WTC11 (cell line): ENCODE measurements at regions not wholly inside any gene's neighbourhood (a gene's known extent, or its start where the extent isn't known, plus 50 kb on each side); places are given as distances from the start of the nearest gene placed in this dataset.

Source experiments
- ETV6 ChIP-seq: sonication (generic); formaldehyde crosslinking; IDR thresholded peaks from 2 replicates; pipeline ENCODE4 v1.8.1; 2022; ENCODE audit warnings: mild to moderate bottlenecking, missing genetic modification reagents
- FOXP1 ChIP-seq: sonication (generic); formaldehyde crosslinking; IDR thresholded peaks from 2 replicates; pipeline ENCODE4 v1.8.0; 2022; ENCODE audit warnings: missing genetic modification reagents, mild to moderate bottlenecking, moderate library complexity, borderline replicate concordance
- KAT7 ChIP-seq: sonication (generic); formaldehyde crosslinking; IDR thresholded peaks from 2 replicates; pipeline ENCODE4 v1.8.1; 2023; ENCODE audit warnings: missing genetic modification reagents, mild to moderate bottlenecking, borderline replicate concordance
- NFATC4 ChIP-seq: fragments of 250-450 bp; sonication (Bioruptor Pico); IDR thresholded peaks from 2 replicates; pipeline ENCODE4 v1.9.0; 2021; ENCODE audit warnings: mild to moderate bottlenecking
- ZNF317 ChIP-seq: sonication (generic); formaldehyde crosslinking; IDR thresholded peaks from 2 replicates; pipeline ENCODE4 v1.8.1; 2023; ENCODE audit warnings: low read depth, mild to moderate bottlenecking, moderate library complexity, missing genetic modification reagents, borderline replicate concordance
- ZNF423 ChIP-seq: fragments of 250-450 bp; sonication (Bioruptor Pico); IDR thresholded peaks from 2 replicates; pipeline ENCODE4 v2.1.2; 2022; ENCODE audit warnings: mild to moderate bottlenecking, moderate library complexity
- TF ChIP-seq, protein P1 (sequence below): fragments of 200-600 bp; IDR thresholded peaks from 2 replicates; pipeline ENCODE4 v1.8.0; 2022; ENCODE audit warnings: antibody characterized with exemption

DNA sequence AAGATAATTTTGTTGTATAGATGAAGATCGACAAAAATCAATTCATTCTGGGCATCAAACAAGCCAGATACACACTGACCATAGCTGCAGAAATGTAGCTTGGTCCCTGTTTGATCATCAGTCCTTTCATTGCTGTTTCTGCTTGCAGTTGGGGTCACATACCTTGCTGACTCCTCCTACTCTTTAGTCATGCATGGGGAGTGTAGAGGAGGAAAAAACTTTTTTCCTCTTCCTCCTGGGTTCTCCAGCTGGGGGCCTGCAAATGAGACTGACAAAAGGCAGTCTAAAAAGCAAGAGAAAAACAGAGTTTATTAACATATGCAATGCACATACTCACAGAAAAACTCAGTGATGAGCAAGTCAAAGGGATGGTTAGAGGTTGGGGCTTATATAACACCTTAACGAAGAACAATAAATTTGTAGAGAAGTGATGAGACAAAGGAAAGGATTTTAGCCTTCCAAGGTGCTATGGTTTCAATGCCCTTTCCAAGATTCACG is 105.8 kb downstream of the QRSL1 start:
- TF ChIP-seq, protein P1, sequence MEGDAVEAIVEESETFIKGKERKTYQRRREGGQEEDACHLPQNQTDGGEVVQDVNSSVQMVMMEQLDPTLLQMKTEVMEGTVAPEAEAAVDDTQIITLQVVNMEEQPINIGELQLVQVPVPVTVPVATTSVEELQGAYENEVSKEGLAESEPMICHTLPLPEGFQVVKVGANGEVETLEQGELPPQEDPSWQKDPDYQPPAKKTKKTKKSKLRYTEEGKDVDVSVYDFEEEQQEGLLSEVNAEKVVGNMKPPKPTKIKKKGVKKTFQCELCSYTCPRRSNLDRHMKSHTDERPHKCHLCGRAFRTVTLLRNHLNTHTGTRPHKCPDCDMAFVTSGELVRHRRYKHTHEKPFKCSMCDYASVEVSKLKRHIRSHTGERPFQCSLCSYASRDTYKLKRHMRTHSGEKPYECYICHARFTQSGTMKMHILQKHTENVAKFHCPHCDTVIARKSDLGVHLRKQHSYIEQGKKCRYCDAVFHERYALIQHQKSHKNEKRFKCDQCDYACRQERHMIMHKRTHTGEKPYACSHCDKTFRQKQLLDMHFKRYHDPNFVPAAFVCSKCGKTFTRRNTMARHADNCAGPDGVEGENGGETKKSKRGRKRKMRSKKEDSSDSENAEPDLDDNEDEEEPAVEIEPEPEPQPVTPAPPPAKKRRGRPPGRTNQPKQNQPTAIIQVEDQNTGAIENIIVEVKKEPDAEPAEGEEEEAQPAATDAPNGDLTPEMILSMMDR: no peak
- TF ChIP-seq ZNF317 (CRISPR knock-in tag) (no peak), ZNF423 (CRISPR knock-in tag) (no peak), ETV6 (CRISPR knock-in tag) (no peak), FOXP1 (no peak), NFATC4 (CRISPR knock-in tag) (no peak), KAT7 (CRISPR knock-in tag) (no peak)
